Prostate gland (tissue), 2 donors: ENCODE measurements at regions not wholly inside any gene's neighbourhood (a gene's known extent, or its start where the extent isn't known, plus 50 kb on each side); places are given as distances from the start of the nearest gene placed in this dataset.

ENCODE experiments used
- DNase-seq: peaks from one replicate; pipeline ENCODE4 v3.0.0-alpha.2; 2019; ENCODE audit warnings: low spot score
- H3K27ac ChIP-seq, 2 donors: fragments of 200-600 bp; sonication (generic); 2 replicates each; pipeline ENCODE4 v1.5.1; 2017 to 2019
- H3K27me3 ChIP-seq: fragments of 200-600 bp; sonication (generic); replicated peaks from 2 replicates; pipeline ENCODE4 v1.5.1; 2019; ENCODE audit not compliant: insufficient read depth
- H3K36me3 ChIP-seq, 2 donors: fragments of 200-600 bp; sonication (generic); 1 replicate in 1 of 2; 2 replicates in 1 of 2; pipeline versions ENCODE4 v1.5.1 to v1.8.1; 2017 to 2019
- H3K4me1 ChIP-seq: fragments of 200-600 bp; sonication (generic); replicated peaks from 2 replicates; pipeline ENCODE4 v1.5.1; 2019
- H3K4me3 ChIP-seq, 2 donors: fragments of 200-600 bp; sonication (generic); 2 replicates each; pipeline ENCODE4 v1.5.1; 2017 to 2019
- H3K9me3 ChIP-seq: fragments of 200-600 bp; sonication (generic); 2 replicates; pipeline ENCODE4 v1.5.1; 2017
- CTCF ChIP-seq, 4 experiments: fragments of 200-600 bp in 2 of 4; fragments of 450-650 bp in 2 of 4; sonication (generic) in 2 of 4; IDR thresholded peaks; 1 replicate in 3 of 4; 2 replicates in 1 of 4; pipeline ENCODE4 v1.5.1; 2016 to 2019; ENCODE audit warnings: antibody characterized with exemption in 4 of 4, mild to moderate bottlenecking in 2 of 4, moderate library complexity in 2 of 4
- POLR2A ChIP-seq: fragments of 450-650 bp; IDR thresholded peaks from one replicate; pipeline ENCODE4 v1.6.1; 2016; ENCODE audit warnings: antibody characterized with exemption, mild to moderate bottlenecking
- POLR2AphosphoS5 ChIP-seq: sonication (generic); formaldehyde crosslinking; IDR thresholded peaks from one replicate; pipeline ENCODE4 v1.6.1; 2017; ENCODE audit warnings: antibody characterized with exemption
- WGBS: methylation state at CpG from one replicate; pipeline ENCODE4 v1.1.5; 2018; 5-methylcytosine and 5-hydroxymethylcytosine counted together
- intact Hi-C: fragments of 100-400 bp; cut with DNase I; formaldehyde crosslinking; loops from one replicate; pipeline ENCODE4 v1.14.2; 2022

- no peak overlapping the region for H3K27ac ChIP-seq
- H3K9me3 ChIP-seq: no peaks in the 10 kb centered on the region
- TF ChIP-seq POLR2A (no peak), POLR2AphosphoS5 (no peak)
- no peaks in the 10 kb centered on the region for H3K27me3 ChIP-seq
- H3K36me3 ChIP-seq: no peaks in the 10 kb centered on the region
- 88% methylated on average over 2 of the region's 2 CpGs for WGBS
- intact Hi-C loops: no loop called here
- no peaks in the 10 kb centered on the region for H3K4me1 ChIP-seq
- no peak overlapping the region for H3K4me3 ChIP-seq
- DNase-seq: no peak
Observed at GRCh38 chr1:88221411-88221810, 462.7 kb upstream of the PKN2 start.

DNA sequence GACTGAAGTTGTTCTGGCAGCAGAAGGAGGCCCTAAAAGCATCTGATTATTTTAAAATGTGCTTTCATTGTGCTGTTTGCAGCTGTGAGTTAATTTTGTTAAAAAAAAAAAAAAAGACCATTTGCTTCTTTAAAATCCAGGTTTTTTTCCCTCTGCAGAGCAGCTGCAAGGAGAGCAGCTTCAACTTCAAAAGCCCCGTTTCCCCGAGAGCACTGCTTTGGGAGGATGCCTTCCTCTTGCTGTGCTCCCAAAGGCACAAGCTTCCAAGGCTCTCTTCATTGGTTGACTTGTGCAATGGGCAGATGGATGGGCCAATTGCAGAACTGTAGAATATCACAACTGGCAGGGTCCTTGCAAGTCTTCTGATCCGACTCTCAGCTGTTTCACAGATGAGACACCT, 459.2 kb upstream of the PKN2 start:
- WGBS: 76% methylated on average over 3 of the region's 3 CpGs
- DNase-seq: no peak
- TF ChIP-seq CTCF (IDR thresholded peaks at IDR 0.05) (no peak), POLR2A (no peak), POLR2AphosphoS5 (no peak)
- Histone ChIP-seq H3K36me3 (no peaks in the 10 kb centered on the region), H3K9me3 (no peaks in the 10 kb centered on the region), H3K27me3 (no peaks in the 10 kb centered on the region), H3K4me1 (no peaks in the 10 kb centered on the region), H3K4me3 (no peak overlapping the region), H3K27ac (no peak overlapping the region)
- intact Hi-C loops: no loop called here

- intact Hi-C loops: no loop called here
Observed at GRCh38 chr1:88228114-88228513, 456.0 kb upstream of the PKN2 start.

DNA sequence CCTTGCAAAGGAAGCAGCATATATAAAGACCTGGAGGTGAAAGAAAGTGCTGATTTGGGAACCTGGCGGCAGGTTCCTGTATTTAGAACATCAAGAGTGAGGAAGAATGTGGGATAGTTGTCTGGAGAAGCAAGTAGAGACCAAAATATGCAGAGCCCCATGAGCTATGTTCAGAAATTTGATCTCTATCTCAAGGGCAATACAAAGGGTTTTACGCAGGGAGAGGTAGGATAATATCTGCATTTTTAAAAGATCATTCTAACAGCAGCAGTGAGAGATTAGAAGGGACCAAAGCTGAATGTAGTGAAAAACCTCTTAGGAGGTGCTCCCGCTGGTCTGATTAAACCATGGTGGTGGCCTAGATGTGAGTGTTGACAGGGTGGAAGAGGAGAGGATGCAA, 453.9 kb upstream of the PKN2 start:
- Histone ChIP-seq H3K4me1 (no peaks in the 10 kb centered on the region), H3K27me3 (no peaks in the 10 kb centered on the region), H3K36me3 (no peaks in the 10 kb centered on the region), H3K9me3 (no peaks in the 10 kb centered on the region), H3K4me3 (no peak overlapping the region), H3K27ac (no peak overlapping the region)
- no peak for DNase-seq
- 71% methylated on average over 3 of the region's 3 CpGs for WGBS
- TF ChIP-seq POLR2A: no peak
- no peak for TF ChIP-seq CTCF (IDR thresholded peaks at IDR 0.05)
- no peak for TF ChIP-seq POLR2AphosphoS5
- intact Hi-C loops: no loop called here

More at GRCh38 chr1:88228114-88228513, 456.0 kb upstream of the PKN2 start:
- Histone ChIP-seq H3K27ac (no peak overlapping the region), H3K36me3 (no peaks in the 10 kb centered on the region), H3K27me3 (no peaks in the 10 kb centered on the region), H3K4me3 (no peak overlapping the region), H3K4me1 (no peaks in the 10 kb centered on the region), H3K9me3 (no peaks in the 10 kb centered on the region)
- TF ChIP-seq POLR2A (no peak), CTCF (IDR thresholded peaks at IDR 0.05) (no peak), POLR2AphosphoS5 (no peak)
- 51% methylated on average over 3 of the region's 3 CpGs for WGBS
- no peak for DNase-seq

GRCh38 chr1:88237058-88237457, 447.0 kb upstream of the PKN2 start:
- Histone ChIP-seq H3K4me1 (no peaks in the 10 kb centered on the region), H3K27me3 (no peaks in the 10 kb centered on the region), H3K27ac (no peak overlapping the region), H3K9me3 (no peaks in the 10 kb centered on the region), H3K4me3 (no peak overlapping the region), H3K36me3 (no peaks in the 10 kb centered on the region)
- DNase-seq: no peak
- intact Hi-C loops: no loop called here
- 41% methylated on average over 3 of the region's 3 CpGs for WGBS
- TF ChIP-seq POLR2A (no peak), POLR2AphosphoS5 (no peak), CTCF (IDR thresholded peaks at IDR 0.05) (no peak)
